H1 (cell line): ENCODE measurements at regions not wholly inside any gene's neighbourhood (a gene's known extent, or its start where the extent isn't known, plus 50 kb on each side); places are given as distances from the start of the nearest gene placed in this dataset.

ENCODE experiments used
- CTCF ChIA-PET: fragments of 300-600 bp; sonication (Branson Sonifier 250); formaldehyde crosslinking; loops from one replicate; lab custom pipeline; 2021; ENCODE audit not compliant: partially characterized antibody; lab: Charles Lee
- POLR2A ChIA-PET: fragments of 300-600 bp; sonication (Branson Sonifier 250); formaldehyde crosslinking; loops from one replicate; lab custom pipeline; 2021; ENCODE audit warnings: inconsistent platforms; ENCODE audit not compliant: partially characterized antibody; lab: Charles Lee
- DNase-seq, 2 experiments: peaks; one replicate each; pipeline versions ENCODE4 v3.0.0 to v3.0.0-alpha.2; 2010 to 2022; ENCODE audit warnings: low spot score in 2 of 2, low read depth in 1 of 2, mixed read lengths in 1 of 2
- FAIRE-seq: peaks from 2 replicates; lab custom pipeline; 2011; peaks lifted over from hg19 to GRCh38; lab: Jason Lieb, UNC
- H2AFZ ChIP-seq: 2 replicates; pipeline ENCODE4 v1.8.1; 2012; ENCODE audit warnings: low read length, inconsistent platforms
- H2AK5ac ChIP-seq: 2 replicates; pipeline ENCODE4 v1.6.1; 2013; ENCODE audit warnings: low read depth, low read length
- H2BK120ac ChIP-seq: replicated peaks from 2 replicates; pipeline ENCODE3; 2013; ENCODE audit warnings: low read depth, low read length, inconsistent platforms
- H2BK12ac ChIP-seq: 2 replicates; pipeline ENCODE4 v1.6.1; 2013; ENCODE audit warnings: low read depth, low read length
- H2BK15ac ChIP-seq: 2 replicates; pipeline ENCODE4 v1.6.1; 2013; ENCODE audit warnings: low read length
- H2BK20ac ChIP-seq: 2 replicates; pipeline ENCODE4 v1.6.1; 2013; ENCODE audit warnings: low read length
- H2BK5ac ChIP-seq: 2 replicates; pipeline ENCODE4 v1.6.1; 2013; ENCODE audit warnings: low read depth, low read length
- H3K14ac ChIP-seq: 2 replicates; pipeline ENCODE4 v1.6.1; 2013; ENCODE audit warnings: inconsistent platforms; ENCODE audit not compliant: insufficient read length
- H3K18ac ChIP-seq: 2 replicates; pipeline ENCODE4 v1.6.1; 2013; ENCODE audit warnings: low read length; ENCODE audit errors: extremely low read depth
- H3K23ac ChIP-seq: 2 replicates; pipeline ENCODE4 v1.6.1; 2013; ENCODE audit warnings: inconsistent platforms; ENCODE audit not compliant: insufficient read length
- H3K23me2 ChIP-seq: 2 replicates; pipeline ENCODE4 v1.6.1; 2013; ENCODE audit warnings: low read depth, low read length
- H3K27ac ChIP-seq: 2 replicates; pipeline ENCODE4 v1.6.1; 2011; ENCODE audit warnings: low read depth, low read length, inconsistent platforms
- H3K27me3 ChIP-seq, 4 experiments: replicated peaks in 1 of 4; 1 replicate in 1 of 4; 2 replicates in 3 of 4; pipeline versions ENCODE4 v1.6.1 to v1.8.1; 2011 to 2013; ENCODE audit warnings: low read length in 3 of 4, mild to moderate bottlenecking in 3 of 4, inconsistent platforms in 2 of 4, mixed read lengths in 2 of 4, moderate library complexity in 1 of 4; ENCODE audit not compliant: control insufficient read depth in 3 of 4, insufficient read depth in 3 of 4; ENCODE audit errors: extremely low read depth in 1 of 4
- H3K36me3 ChIP-seq, 4 experiments: 2 replicates each; pipeline versions ENCODE4 v1.6.1 to v1.8.1; 2011 to 2013; ENCODE audit warnings: mild to moderate bottlenecking in 4 of 4, low read length in 3 of 4, moderate library complexity in 2 of 4, control low read depth in 1 of 4, inconsistent platforms in 1 of 4; ENCODE audit not compliant: insufficient read depth in 4 of 4, control insufficient read depth in 2 of 4
- H3K4ac ChIP-seq: replicated peaks from 2 replicates; pipeline ENCODE3; 2013; ENCODE audit warnings: low read length, low read depth, mixed read lengths, inconsistent platforms; ENCODE audit not compliant: insufficient read length
- H3K4me1 ChIP-seq, 4 experiments: replicated peaks in 1 of 4; 1 replicate in 1 of 4; 2 replicates in 3 of 4; pipeline versions ENCODE4 v1.6.1 to v1.8.1; 2011 to 2013; ENCODE audit warnings: low read length in 3 of 4, inconsistent platforms in 2 of 4, mixed read lengths in 1 of 4; ENCODE audit not compliant: insufficient read depth in 4 of 4, control insufficient read depth in 3 of 4
- H3K4me2 ChIP-seq, 2 experiments: 2 replicates each; pipeline versions ENCODE4 v1.6.1 to v1.8.1; 2011 to 2013; ENCODE audit warnings: low read depth in 2 of 2, low read length in 2 of 2, control low read depth in 1 of 2, inconsistent platforms in 1 of 2, mild to moderate bottlenecking in 1 of 2; ENCODE audit not compliant: insufficient read depth in 1 of 2
- H3K4me3 ChIP-seq, 4 experiments: fragments of 200-600, 300-600 bp in 1 of 4; sonication (generic), shearing (Covaris generic), sonication (Bioruptor Twin) in 1 of 4; 2 replicates each; pipeline versions ENCODE4 v1.5.1 to v1.8.1; 2011 to 2016; ENCODE audit warnings: low read length in 4 of 4, low read depth in 3 of 4, control low read depth in 2 of 4, inconsistent platforms in 2 of 4, mild to moderate bottlenecking in 2 of 4, mixed read lengths in 1 of 4, moderate library complexity in 1 of 4; ENCODE audit not compliant: insufficient read depth in 2 of 4; ENCODE audit errors: extremely low read depth in 1 of 4
- H3K56ac ChIP-seq: replicated peaks from 2 replicates; pipeline ENCODE3; 2013; ENCODE audit warnings: low read depth, mild to moderate bottlenecking, mixed read lengths, low read length, inconsistent platforms; ENCODE audit not compliant: insufficient read length
- H3K79me1 ChIP-seq: 2 replicates; pipeline ENCODE4 v1.6.1; 2013; ENCODE audit warnings: low read depth, low read length, control low read depth
- H3K79me2 ChIP-seq, 2 experiments: 2 replicates each; pipeline versions ENCODE4 v1.6.1 to v1.8.1; 2012 to 2013; ENCODE audit warnings: low read length in 2 of 2, mild to moderate bottlenecking in 2 of 2, inconsistent platforms in 1 of 2; ENCODE audit not compliant: insufficient read depth in 2 of 2, control insufficient read depth in 1 of 2
- H3K9ac ChIP-seq, 4 experiments: replicated peaks in 1 of 4; 1 replicate in 1 of 4; 2 replicates in 3 of 4; pipeline versions ENCODE4 v1.6.1 to v1.8.1; 2011 to 2013; ENCODE audit warnings: low read depth in 3 of 4, low read length in 3 of 4, control low read depth in 2 of 4, mild to moderate bottlenecking in 2 of 4, moderate library complexity in 2 of 4, inconsistent platforms in 1 of 4; ENCODE audit errors: extremely low read depth in 1 of 4
- H3K9me3 ChIP-seq, 2 experiments: 2 replicates each; pipeline versions ENCODE4 v1.6.1 to v1.8.1; 2012 to 2013; ENCODE audit warnings: mild to moderate bottlenecking in 2 of 2, moderate library complexity in 2 of 2, control low read depth in 1 of 2, inconsistent platforms in 1 of 2, low read depth in 1 of 2, low read length in 1 of 2, mixed read lengths in 1 of 2; ENCODE audit not compliant: insufficient read depth in 2 of 2
- H4K20me1 ChIP-seq, 2 experiments: replicated peaks in 1 of 2; 2 replicates each; pipeline versions ENCODE3 to v1.8.1; 2011 to 2013; ENCODE audit warnings: inconsistent platforms in 2 of 2, low read length in 2 of 2, mild to moderate bottlenecking in 1 of 2; ENCODE audit not compliant: insufficient read depth in 2 of 2, control insufficient read depth in 1 of 2
- H4K5ac ChIP-seq: 2 replicates; pipeline ENCODE4 v1.6.1; 2013; ENCODE audit warnings: low read length, low read depth, mixed read lengths, inconsistent platforms; ENCODE audit not compliant: insufficient read length
- H4K8ac ChIP-seq: 2 replicates; pipeline ENCODE4 v1.8.0; 2013; ENCODE audit warnings: mild to moderate bottlenecking, moderate library complexity, low read length, inconsistent platforms; ENCODE audit not compliant: insufficient read depth; ENCODE audit errors: extremely low read depth
- H4K91ac ChIP-seq: replicated peaks from 2 replicates; pipeline ENCODE3; 2013; ENCODE audit warnings: low read length, mixed read lengths, inconsistent platforms; ENCODE audit not compliant: insufficient read length
- CTCF ChIP-seq, 3 experiments: IDR thresholded peaks; 1 replicate in 2 of 3; 2 replicates in 1 of 3; pipeline versions ENCODE4 v1.5.1 to v1.6.1; 2011; ENCODE audit warnings: low read length in 3 of 3, mild to moderate bottlenecking in 3 of 3, inconsistent platforms in 2 of 3, low read depth in 1 of 3, moderate library complexity in 1 of 3; ENCODE audit not compliant: insufficient read depth in 1 of 3; ENCODE audit errors: control extremely low read depth in 1 of 3
- KDM4A ChIP-seq: IDR thresholded peaks from one replicate; pipeline ENCODE4 v1.7.1; 2012; ENCODE audit warnings: low read depth, mild to moderate bottlenecking, moderate library complexity, low read length, inconsistent platforms; ENCODE audit not compliant: severe bottlenecking
- ZNF274 ChIP-seq: IDR thresholded peaks from 2 replicates; pipeline ENCODE4 v1.7.0; 2012; ENCODE audit warnings: low read length, borderline replicate concordance; ENCODE audit errors: extremely low read depth
- WGBS, 2 experiments: shearing (Covaris generic) in 1 of 2; methylation state at CpG; one replicate each; pipeline versions ENCODE4 v1.1.6 to v1.1.7; 2013 to 2015; ENCODE audit warnings: low lambda C conversion rate in 2 of 2, mixed read lengths in 2 of 2, inconsistent platforms in 1 of 2, low coverage in 1 of 2, missing lambda C conversion rate in 1 of 2; ENCODE audit not compliant: insufficient replicate concordance in 2 of 2, insufficient coverage in 1 of 2, insufficient read length in 1 of 2; ENCODE audit errors: extremely low coverage in 1 of 2, missing lambda C conversion rate in 1 of 2; 5-methylcytosine and 5-hydroxymethylcytosine counted together

DNA sequence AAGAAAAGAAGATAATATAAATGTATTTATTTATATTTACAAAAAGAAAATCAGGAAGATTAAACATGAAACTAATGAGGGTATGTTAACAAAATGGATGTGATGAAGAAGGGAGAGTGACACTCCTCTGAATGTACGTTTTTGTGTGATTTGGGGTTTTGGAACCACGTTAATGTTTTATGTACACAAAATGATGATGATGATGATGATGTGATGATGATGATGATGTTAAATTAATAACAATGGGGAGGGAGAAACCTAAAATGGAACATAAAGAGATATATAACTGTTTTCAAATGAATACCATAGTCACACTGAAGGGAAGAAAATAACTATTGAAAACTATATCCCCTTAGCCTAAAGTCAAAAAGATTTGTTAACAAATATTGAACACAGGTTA lies 143.1 kb downstream of the RCN1 start:
- H2AFZ ChIP-seq: no peak overlapping the region
- H2BK120ac ChIP-seq: no peak overlapping the region
- H3K56ac ChIP-seq: no peak overlapping the region
- H3K9me3 ChIP-seq: no peaks in the 10 kb centered on the region
- no peaks in the 10 kb centered on the region for H3K36me3 ChIP-seq
- H3K9ac ChIP-seq: no peak overlapping the region
- no peaks in the 10 kb centered on the region for H3K4me1 ChIP-seq
- H2AK5ac ChIP-seq: no peak overlapping the region
- no peaks in the 10 kb centered on the region for H3K23me2 ChIP-seq
- 2% methylated on average over 2 of the region's 2 CpGs; no CpG with 5 or more reads in 1 of the 2 experiments for WGBS, 2 experiments
- no peak overlapping the region for H3K23ac ChIP-seq
- H2BK12ac ChIP-seq: no peak overlapping the region
- CTCF ChIA-PET: no interaction called here
- no peak overlapping the region for H4K5ac ChIP-seq
- no peak overlapping the region for H3K4ac ChIP-seq
- no peak overlapping the region for H3K14ac ChIP-seq
- no peak overlapping the region for H3K18ac ChIP-seq
- H3K27me3 ChIP-seq: no peaks in the 10 kb centered on the region
- no peak overlapping the region for H4K8ac ChIP-seq
- H2BK20ac ChIP-seq: no peak overlapping the region
- DNase-seq (no peak), FAIRE-seq (no peak)
- no peaks in the 10 kb centered on the region for H4K20me1 ChIP-seq
- H2BK5ac ChIP-seq: no peak overlapping the region
- POLR2A ChIA-PET: no interaction called here
- no peaks in the 10 kb centered on the region for H3K79me2 ChIP-seq
- H3K4me2 ChIP-seq: no peak overlapping the region
- H3K4me3 ChIP-seq: no peak overlapping the region
- H3K79me1 ChIP-seq: no peaks in the 10 kb centered on the region
- H4K91ac ChIP-seq: no peak overlapping the region
- H3K27ac ChIP-seq: no peak overlapping the region
- no peak overlapping the region for H2BK15ac ChIP-seq
- TF ChIP-seq KDM4A: no peak
- no peak for TF ChIP-seq CTCF (IDR thresholded peaks at IDR 0.05; ENCODE audit: control extremely low read depth in 1 of 3, insufficient read depth in 1 of 3, low read depth in 1 of 3, low read length in 3 of 3)
- TF ChIP-seq ZNF274: no peak
